DMS 273 (cell line): ENCODE measurements at regions not wholly inside any gene's neighbourhood (a gene's known extent, or its start where the extent isn't known, plus 50 kb on each side); places are given as distances from the start of the nearest gene placed in this dataset.

ENCODE experiments used
- DNase-seq: peaks from one replicate; lab custom pipeline; 2025; ENCODE audit not compliant: unreplicated experiment; lab: John Stamatoyannopoulos, UW

DNA sequence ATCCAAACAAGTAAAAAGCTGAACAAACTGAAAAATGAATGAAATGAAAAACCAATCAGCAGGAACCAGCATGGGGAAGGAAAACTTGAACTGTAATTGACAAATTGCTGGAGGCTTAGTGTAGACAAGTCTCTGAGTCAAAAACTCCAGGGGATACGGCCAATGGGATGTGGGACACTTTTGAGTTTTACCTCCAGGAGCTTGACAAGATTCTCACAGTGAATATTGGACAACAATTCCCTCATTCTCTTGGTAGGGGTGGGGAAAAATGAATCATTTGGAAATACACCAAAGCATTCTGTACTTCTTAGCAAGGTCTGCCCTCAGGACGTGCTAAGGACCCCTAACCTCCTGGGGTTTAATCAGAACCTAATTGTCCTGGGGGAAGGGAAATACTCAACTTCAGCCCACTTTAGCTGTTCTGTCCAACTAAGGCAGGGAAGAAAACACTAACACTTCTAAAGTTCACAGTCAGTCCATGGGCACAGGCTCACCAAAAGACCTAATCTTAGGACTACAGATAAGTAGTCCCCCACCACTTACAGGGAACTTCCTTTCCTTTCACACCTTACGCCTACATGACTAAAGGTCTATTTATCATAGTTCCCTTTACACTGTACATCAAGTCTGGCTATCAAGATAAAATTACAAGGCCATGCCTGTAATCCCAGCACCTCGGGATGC, 60.7 kb upstream of the CDC42BPA start:
- no peak for DNase-seq

DNA sequence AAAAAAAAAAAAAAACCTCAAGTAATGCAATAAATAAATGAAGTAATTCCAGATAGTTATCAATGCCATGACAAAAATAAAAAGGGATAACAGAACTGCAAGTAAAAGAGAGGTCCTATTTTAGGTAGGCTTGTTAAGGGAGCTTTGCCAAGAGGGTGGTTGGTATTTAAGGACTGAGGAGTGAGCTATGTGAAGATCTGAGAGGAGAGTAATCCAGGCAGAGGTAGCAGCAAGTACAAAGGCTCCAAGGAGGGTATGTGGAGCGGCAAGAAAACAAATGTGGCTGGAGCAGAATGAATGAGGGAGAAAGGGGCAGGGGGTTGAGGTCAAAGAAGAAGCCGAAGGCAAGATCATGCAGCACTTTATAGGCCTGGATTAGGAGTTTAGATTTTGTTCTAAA, 59.9 kb upstream of the CDC42BPA start:
- DNase-seq, result no peak

GRCh38 chr1:227374846-227375245, 56.6 kb upstream of the CDC42BPA start:
- no peak for DNase-seq

- DNase-seq, result no peak
Measured at GRCh38 chr1:227372726-227373130, 54.4 kb upstream of the CDC42BPA start.

DNA sequence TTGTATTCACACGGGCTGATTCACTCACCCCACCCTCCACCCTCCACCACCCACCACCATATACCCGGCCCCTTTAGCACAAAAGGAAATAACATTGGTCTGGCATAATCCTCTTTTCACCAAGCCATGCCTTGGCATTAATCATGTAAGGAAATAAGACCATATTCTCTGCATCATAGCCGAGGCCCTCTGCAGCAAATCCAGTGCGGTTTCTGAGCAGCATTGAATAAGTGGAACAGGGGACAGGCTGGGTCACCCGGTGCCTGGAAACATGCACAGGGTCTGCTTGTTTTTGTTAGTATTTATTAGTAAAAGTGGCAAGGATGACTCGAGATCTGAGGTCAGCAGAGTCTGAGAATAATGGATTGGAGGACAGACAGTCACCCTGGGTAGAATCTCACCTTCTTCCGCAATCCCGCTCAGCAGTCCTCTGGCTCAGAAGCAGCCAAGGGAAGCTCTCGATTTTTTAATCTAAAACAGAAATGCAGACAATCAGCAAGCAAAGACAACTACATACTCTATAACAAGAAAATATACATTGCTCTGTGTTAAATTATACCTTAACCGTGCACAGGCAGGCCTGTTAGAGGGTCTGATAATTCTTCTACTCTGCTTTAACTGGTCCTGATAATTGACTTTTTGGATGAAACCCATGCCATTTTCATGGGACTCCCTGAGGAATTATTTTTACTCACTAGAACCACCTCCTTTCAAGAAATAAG, 52.4 kb upstream of the CDC42BPA start:
- no peak for DNase-seq

- DNase-seq, result no peak
Measured at GRCh38 chr1:227369102-227369760, 50.9 kb upstream of the CDC42BPA start.
